SW 1271 (cell line): ENCODE measurements at regions not wholly inside any gene's neighbourhood (a gene's known extent, or its start where the extent isn't known, plus 50 kb on each side); places are given as distances from the start of the nearest gene placed in this dataset.
"Not testable (repeated sequence)": the region's sequence is repeated elsewhere in the genome, so short reads cannot be mapped to it uniquely, and the experiment has no call there.

Source experiments
- DNase-seq, 2 experiments: peaks; one replicate each; lab custom pipeline; 2025; lab: John Stamatoyannopoulos, UW

GRCh38 chr3:124043023-124043422 lies 51.1 kb upstream of the ROPN1 start:
- no peak for DNase-seq

DNA sequence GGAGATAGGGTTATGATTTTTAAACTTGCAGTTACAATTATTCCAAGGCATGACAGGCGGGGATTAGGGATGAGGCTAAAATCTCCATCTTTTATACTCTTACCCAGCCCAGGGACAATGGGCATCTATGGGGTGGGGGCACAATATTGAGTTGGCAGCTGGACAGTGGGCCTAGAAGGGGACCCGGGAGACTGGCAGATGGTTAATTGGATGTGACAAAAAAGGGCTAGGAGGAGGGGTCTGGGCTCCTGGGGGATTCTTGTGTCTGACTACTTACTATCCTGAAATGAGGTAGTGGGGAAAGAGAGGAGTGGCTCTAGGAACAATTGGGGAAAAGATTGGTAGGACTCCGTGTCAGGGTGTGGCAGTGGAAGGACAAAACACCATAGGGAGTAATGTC lies 53.0 kb upstream of the ROPN1 start:
- no peak for DNase-seq

- DNase-seq: no peak
Measured at GRCh38 chr3:124048967-124049798, 57.3 kb upstream of the ROPN1 start.

DNA sequence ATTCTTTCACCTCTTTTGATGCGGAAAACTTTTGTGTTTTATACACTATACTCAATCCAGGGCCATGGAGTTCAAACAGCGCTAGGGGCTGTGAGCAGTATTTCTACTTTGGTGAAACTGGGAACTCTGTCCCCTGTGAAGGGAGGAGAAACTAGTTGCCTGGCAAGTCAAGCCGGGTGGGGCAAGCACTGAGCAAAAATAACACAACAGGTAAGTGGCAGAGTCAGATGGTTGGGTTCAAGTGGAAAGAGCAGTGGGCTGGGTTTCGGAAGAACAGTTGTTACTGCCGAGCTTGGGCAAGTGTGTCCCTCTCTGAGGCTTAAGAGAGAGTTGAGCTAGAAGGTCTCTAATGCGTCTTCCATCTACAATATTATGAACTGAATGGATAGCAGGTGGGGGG lies 59.7 kb upstream of the ROPN1 start:
- no peak for DNase-seq

- no peak for DNase-seq
Measured at GRCh38 chr3:124053871-124054270, 61.9 kb upstream of the ROPN1 start.

DNA sequence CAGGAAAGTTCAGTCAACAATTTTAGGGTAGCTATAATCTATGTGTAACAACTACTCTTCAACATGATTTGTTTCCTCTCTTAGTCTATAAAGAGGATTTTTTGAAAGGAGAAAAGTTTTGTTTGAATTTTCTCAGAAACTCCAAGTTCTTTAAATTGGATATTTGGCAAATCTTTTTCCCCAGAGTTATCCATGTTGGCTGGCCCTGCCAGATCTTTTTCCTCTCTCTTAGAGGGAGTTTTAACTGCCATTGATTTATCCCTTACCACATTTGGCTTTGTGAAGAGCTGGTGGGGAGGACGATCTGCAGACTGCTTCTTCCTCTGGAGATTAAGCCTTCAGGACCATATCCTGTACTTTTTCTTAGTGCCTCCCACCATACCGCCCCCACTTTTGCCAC lies 64.9 kb upstream of the ROPN1 start:
- no peak for DNase-seq

- DNase-seq: no peak
Measured at GRCh38 chr3:124057420-124057819, 65.5 kb upstream of the ROPN1 start.

GRCh38 chr3:124059580-124059979 lies 67.7 kb upstream of the ROPN1 start:
- DNase-seq: no peak

DNA sequence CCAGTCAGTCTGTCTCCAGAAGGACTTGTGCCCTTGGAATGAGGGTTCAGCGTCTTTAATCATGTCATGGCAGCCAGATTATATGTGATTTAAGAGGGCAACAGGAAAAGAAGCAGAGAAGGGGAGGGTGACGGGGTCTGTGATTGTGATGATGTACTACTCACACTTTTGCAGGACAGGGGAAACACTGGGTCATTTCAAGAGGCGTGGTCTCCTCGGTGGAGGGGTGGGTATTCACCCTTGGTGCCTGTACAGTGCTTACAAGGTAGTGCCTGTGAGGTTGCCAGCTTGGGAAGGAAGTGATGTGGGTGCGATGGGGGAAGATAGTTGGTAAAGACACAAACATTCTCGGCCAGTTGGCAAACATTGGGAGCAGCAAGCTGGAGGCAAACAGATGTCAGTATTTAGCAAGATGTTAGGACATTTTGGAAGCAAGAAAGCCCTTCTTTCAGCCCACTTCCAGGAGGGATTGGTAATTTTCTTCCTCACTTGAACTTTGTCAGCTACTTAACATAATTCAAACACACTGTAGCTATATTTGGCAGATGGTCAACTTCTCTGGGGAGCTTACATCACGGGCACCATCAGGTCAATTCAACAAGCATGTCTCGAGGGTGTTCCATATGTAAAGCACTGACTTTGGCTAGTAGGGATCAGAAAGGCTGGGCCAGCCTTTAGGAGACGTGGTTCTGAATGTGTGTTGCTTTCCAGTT lies 71.4 kb upstream of the ROPN1 start:
- no peak for DNase-seq

DNA sequence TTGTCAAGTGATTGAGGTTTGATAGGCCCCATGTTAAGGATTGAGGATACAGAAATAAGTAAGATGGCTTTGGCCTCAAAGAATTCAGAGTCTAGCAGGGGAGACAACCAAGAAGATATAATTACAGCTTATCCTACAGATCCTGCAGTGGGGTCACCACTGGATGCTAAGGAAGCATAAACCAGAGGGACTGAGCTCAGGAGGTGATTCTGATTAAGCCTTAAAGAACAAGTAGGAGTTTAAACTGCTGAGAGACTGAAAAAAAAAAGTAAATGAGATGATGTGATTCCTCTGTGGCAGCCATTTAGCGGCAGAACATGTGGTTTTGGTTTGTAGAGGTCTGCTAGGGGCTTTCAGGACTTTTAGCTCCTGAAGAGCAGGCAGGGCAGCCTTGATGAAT lies 72.1 kb upstream of the ROPN1 start:
- no peak for DNase-seq

- not testable (repeated sequence) for DNase-seq
Measured at GRCh38 chr3:124066543-124066942, 74.6 kb upstream of the ROPN1 start.

DNA sequence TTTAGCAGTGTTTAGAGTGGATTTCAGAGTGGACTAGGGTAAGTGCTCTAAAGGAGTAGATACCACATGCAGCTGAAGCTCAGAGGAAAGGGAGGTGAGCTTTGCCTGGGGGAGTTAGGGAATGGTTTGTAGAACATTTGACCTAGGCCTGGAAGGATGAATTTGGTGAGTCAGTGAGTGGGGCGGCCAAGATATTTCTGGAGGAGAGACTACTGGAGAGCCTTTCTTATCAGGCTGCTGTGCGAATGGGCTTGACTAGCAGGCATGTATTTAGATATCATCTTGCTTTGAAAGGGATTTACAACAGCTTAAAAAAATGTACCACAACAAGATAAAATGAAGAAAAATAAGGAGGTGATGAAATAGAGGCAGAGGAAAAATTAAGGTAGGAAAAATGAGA lies 77.8 kb upstream of the ROPN1 start:
- DNase-seq: not testable (repeated sequence)

DNA sequence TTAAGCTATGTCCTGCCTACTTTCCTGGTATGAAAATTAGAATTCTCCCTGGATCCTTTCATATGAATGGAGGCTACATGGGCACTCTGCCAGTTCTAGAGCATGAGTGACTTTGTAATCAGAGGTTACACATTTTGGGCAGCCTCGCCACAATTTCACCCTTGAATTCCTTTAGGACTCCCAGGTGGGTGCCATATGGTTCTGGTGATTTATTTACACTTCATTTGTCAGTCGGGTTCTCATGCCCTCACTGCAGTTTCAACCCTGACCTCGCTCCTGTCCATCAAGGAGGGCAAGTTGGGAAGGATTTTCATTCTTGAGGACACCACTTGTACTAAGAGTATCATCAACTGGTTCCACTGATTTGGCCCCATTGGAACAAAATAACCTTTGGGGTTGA lies 83.2 kb upstream of the ROPN1 start:
- not testable (repeated sequence) for DNase-seq

DNA sequence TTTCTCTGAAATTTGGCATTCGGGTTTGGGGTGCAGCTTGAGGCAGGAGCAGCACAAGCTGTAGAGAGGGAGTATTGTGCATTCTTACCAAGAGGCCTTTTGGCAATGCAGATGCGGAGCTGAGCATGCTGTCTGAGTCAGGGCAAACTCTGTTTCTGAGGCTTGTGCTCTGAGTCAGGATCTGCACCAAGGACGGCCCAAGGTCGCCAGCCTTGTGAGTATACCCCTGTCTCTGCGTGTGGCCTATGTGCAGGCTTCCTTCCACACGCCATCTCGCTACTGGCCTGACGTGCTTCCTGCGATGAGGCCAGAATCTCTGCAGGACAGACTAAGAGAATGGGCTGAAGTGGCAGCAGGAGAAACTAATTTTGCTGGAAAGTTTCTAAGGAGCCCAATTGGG lies 83.8 kb upstream of the ROPN1 start:
- DNase-seq: no peak

DNA sequence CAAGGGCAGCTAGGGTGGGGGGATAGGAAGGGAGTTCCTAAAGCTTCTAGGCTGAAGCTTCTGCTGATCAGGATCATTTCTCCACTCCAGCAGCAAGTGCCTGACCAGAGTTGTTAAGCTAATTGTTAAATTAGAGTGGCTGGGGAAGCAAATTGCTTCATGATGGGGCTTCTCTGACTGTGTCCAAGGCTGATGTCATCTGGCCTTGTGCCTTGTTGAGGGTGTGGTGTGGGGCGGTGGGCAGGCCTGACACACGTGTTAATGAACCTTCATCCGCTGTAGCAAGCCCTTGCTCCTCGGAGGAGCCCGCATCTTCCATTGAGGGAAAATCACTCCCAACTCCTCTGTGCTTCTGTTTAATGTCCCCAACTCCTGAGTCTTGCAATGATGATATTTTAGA lies 84.3 kb upstream of the ROPN1 start:
- no peak for DNase-seq

- DNase-seq: peak in 1 of 2 experiments; percentile 32
Measured at GRCh38 chr3:124078953-124079911, 87.3 kb upstream of the ROPN1 start.

DNA sequence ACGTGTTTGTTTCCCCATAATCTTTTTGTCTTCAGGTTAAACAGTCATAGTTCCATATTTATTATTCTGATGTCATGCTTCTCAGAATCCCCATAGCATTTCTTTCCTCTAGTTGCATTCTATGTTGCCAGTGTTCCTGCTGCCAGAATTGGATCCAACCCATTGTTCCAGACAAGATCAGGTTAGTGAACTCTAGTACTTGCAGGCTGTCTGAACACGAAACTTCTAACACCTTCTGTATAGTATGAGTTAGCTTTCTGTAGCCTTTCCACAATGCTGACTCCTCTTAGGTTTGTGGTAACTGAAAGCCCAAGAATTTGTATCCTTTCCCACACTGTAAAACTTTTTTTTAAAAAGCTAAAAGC lies 88.0 kb upstream of the ROPN1 start:
- no peak for DNase-seq

DNA sequence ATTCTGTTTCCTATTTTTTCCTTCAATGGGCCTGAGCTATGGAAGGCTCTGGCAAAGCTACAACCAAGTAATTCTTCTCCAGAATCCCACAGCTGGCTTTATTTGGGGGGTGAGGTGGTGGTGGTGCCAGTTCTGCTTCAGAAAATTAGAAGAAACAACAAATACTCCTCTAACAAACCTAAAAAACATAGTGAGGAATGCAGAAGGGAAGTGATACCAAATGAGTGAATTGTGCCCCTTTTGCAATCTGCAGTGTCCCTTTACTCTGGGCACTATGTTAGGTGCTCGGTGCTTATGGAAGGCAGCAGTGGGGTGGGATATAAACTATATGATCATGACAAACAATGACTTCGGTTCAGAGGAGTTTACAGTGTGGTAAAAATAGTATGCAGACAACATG lies 90.4 kb upstream of the ROPN1 start:
- DNase-seq: no peak

GRCh38 chr3:124084022-124084881 lies 92.3 kb upstream of the ROPN1 start:
- no peak for DNase-seq

DNA sequence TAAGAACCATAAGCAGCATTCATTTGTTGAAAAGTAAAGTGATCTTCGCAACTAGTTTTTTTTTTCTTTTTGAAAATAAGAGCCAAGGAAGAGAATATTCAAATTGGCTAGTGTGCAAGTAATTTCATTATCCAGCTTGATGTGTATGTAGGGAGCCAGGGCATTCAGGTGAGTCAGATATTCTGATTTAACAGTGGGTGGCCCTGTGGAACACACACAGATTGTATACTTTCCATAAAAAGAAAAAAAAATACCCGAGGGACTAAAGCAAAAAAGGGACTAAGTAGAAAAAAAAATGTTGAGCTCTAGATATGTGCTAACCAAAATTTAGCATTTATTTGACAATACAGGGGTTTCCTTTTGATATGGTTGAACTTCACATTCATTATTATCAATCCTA lies 96.9 kb upstream of the ROPN1 start:
- DNase-seq: no peak

DNA sequence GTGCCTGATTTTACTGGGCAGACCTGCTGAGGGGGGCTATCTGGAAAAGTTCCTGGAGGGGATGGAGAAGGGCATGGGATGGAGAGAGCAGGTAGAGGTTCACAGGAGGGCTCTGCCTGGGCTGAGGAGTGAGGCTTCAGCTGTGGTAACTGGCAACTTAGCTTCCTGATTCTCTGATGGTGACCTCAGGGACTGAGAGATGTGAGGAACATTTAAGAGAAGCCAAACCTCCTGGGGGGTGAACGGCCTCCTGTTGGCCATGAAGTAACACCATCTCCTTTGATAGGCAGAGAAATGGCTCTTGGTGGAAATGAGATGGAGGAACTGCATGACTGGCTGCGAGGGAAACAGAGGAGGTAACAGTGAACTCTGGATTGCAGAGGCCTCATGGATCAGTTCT lies 97.3 kb upstream of the ROPN1 start:
- DNase-seq: no peak

DNA sequence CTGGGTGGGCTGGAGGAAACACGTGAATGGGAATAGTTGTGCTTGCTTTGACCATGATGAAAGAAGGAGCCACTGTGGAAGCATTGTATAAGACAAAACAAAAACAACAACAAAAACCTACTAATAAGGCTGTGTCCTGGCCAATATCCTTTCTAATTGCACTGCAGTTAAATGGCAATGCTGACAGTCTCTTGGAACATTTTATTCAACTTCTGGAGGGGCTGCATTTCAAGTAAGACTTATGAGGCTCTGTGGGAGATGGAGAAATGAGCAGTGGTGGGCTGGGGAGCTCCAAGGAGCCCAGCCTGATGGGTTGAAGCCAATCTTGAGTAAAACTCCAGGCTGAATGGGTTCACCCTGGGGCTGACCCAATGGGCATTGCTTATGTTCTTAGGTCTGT lies 99.8 kb upstream of the ROPN1 start:
- DNase-seq: no peak
